GM18517 (cell line): ENCODE measurements at regions not wholly inside any gene's neighbourhood (a gene's known extent, or its start where the extent isn't known, plus 50 kb on each side); places are given as distances from the start of the nearest gene placed in this dataset.

Experiments used
- ATAC-seq: cut with Tn5 transposase; IDR thresholded peaks from one replicate; pipeline ENCODE4 v1.9.1; 2021; ENCODE audit warnings: mild to moderate bottlenecking, moderate library complexity; ENCODE audit not compliant: unreplicated experiment

- ATAC-seq, result no peak
These were observed 109.2 kb upstream of the PTPN1 start for GRCh38 chr20:50400705-50401586.

GRCh38 chr20:50401587-50402418, 108.4 kb upstream of the PTPN1 start:
- ATAC-seq, result no peak

- no peak for ATAC-seq
These were observed 106.4 kb upstream of the PTPN1 start for GRCh38 chr20:50403565-50404418.

DNA sequence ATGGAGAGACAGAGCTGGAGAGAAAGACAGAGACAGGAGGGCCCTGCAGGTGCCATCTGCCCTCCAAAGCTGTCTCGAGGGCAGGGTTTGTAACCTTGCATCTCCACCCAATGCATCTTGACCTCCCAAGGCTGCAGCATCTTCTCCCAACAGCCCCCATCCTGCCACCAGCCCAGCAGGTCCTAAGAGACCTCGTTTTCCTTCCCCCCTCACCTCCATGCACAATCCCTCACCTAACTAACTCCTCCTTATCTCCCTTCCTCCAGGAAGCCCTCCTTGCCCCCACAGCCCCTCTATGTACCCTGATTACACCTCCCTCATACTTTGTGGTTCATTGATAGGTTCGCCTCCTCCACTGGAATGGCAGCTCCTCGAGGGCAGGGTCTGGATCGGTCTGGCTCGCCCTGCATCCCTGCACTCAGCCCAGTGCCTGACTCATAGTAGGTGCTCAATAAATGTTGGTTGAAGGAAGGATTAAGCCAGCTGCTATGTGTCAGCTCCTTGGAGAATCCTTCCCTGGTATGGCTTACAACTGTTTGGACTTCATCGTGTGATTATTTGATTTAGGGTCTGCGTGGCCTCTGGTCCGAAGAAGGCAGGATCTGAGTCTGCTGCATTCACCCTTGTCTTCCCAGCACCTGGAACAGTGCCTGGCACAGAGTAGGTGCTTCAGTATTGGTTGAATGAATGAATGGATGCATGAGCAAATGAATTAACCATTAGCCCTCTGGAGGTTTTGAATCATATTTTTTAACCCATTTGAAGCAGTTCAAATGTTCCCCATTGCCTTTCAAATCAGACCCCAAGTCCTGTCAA, 105.6 kb upstream of the PTPN1 start:
- ATAC-seq, result no peak

DNA sequence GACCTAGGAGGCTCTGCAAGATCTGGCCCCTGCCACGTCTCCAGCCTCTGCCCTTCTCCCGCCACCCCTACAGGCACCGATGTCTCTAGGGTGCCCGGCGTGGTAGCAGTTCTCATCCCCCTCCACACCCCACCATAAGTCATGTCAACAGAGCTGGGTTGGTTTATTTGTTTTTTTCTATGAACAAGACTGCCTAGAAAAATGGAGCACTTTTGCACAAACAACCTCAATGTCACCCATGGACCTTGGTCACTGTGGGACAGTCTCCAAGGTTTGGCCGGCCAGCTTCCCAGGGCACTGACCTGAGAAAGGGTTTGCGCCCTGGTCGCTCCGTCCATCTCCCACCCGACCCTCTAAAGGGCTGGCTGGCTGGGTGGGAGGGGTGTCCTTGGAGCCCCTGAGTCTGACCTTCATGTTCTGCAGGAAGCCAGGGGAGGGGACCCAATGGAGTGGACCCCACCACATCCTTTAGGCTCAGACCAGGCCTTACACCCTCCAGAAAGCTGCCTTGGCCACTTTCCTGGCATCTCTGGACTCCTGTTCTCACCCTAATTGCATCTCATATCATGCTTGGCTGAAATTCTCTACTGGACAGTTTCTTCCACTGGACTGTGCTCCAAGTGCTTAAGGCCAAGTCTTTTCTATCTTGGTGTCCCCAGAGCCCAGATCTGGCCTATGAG, 104.8 kb upstream of the PTPN1 start:
- ATAC-seq, result no peak

DNA sequence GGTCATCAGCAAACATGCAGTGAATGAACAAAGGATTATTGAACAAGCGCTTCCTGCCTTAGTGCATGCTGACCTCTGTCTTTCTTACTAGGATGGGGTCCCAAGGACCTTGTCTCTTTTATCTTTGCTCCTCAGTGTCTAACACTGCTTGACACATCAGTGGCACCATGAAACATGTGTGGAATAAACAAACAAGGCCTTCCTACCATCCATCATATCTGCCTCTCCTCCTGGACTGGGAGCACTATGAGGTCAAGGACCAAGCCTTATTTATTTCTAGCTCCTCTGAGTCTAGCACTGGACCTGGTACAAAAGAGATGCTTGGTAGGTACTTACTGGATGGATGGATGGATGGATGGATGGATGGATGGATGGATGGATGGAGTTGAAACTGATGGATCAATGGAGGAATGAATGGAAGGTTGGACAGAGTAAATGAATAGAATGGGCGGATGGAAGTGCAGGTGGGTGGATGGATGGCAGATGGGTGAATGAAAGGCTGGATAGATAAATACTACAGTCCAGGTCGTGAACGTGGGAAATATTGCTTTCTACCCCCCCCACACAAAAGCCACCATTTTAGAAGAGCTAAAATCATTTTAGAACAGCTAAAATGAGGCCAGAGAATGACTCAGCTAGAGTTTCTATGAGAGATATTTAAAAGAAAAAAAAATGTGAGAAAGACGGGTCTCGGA, 104.1 kb upstream of the PTPN1 start:
- no peak for ATAC-seq

- ATAC-seq, result no peak
These were observed 103.5 kb upstream of the PTPN1 start for GRCh38 chr20:50406610-50407136.

GRCh38 chr20:50408526-50409364, 101.4 kb upstream of the PTPN1 start:
- no peak for ATAC-seq

- no peak for ATAC-seq
These were observed 100.7 kb upstream of the PTPN1 start for GRCh38 chr20:50409495-50409894.

DNA sequence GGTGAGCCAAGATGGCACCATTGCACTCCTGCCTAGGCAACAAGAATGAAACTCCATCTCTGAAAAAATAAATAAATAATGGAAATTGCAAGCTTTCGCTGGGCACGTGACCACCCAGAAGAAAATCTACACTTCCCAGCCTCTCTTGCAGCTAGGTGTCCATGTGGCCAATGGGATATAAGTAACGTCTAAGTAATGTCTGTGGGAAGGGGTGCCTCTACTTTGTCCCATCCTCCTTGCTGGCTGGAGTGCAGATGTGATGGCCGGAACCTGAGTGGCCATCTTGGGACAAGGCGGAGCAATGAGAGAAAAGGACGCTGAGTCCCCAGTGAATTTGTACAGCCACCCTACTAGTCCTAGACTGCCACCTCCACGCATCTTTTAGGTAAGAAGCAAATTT, 99.8 kb upstream of the PTPN1 start:
- no peak for ATAC-seq

DNA sequence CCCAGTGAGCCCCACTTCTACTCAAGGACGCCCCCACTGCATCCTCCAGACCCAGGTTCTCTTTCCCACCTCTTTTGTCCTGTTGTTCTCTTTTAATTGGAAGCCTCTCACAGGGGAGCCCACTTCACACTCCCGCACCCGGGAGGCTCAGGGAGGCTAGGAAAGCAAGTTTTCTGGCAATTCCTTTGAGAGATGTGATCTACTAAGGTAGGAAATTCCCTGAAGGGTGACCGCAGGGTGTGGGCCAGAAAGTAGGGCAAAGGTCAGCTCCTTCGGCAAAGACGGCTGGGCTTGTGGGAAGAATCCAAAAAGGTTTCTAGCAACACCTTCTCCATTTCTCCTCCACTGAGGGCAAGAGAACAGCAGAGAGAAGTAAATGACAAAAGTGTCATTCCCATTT, 98.1 kb upstream of the PTPN1 start:
- ATAC-seq, result no peak

GRCh38 chr20:50412499-50412898, 97.7 kb upstream of the PTPN1 start:
- no peak for ATAC-seq

GRCh38 chr20:50413088-50413500, 97.1 kb upstream of the PTPN1 start:
- no peak for ATAC-seq

DNA sequence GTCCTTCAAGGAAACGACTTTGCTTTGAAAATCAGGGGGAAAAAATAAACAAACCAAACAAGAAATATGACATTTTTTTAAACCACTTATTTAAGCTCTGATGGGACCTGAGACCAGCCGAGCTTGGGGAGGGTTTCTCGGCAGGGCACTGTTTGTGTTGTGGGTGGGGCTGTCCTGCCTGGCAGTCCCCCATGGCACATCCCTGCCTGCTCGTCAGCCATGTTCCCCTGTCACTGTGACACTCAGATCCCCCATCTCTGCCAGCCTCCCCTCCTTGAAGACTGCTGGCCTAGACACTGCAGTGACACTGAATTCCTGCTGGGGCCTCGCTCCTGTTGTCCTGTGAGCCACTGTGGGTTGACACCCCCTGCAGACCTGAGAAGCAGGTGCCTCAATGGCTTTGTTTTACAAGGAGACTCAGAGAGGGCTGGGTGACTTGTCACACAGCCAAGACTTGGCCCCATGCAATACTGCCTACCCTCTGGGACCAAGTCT, 95.1 kb upstream of the PTPN1 start:
- no peak for ATAC-seq

DNA sequence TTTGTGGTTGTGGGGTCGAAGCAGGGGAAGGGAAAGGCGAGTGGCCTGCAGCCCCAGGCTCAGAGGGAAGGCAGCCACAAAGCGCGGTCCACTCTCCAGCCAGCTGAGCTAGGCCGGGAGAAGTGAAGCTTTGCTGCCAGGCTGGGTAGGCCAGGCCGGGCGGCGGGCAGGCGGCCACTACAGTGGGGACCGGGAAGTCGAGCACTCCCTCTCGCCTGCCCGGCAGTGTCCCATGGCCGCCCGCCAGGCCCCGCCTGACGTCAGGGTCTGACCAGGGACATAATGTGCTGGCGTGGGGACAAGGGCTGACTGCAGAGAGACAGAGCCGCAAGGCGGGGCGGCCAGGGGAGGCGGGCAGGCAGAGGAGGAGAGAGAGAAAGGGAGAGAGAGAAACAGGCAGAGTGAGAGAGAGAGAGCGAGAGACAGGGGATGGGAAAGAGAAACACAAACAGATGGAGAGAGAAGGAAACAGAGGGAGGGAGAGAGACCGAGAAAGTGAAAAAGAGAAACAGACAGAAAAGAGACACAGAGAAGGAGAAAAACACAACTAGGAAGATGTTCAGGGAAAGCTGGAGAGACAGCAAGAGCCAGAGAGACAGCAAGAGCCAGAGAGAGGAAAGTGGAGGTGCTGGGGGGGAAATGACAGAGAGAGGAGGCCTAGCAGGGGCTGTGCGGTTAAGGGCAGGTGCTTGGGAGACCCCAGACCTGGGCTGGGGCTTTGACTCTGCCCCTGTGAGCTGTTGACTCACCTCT, 94.5 kb upstream of the PTPN1 start:
- ATAC-seq, result no peak

- ATAC-seq, result no peak
These were observed 93.7 kb upstream of the PTPN1 start for GRCh38 chr20:50416269-50417022.

DNA sequence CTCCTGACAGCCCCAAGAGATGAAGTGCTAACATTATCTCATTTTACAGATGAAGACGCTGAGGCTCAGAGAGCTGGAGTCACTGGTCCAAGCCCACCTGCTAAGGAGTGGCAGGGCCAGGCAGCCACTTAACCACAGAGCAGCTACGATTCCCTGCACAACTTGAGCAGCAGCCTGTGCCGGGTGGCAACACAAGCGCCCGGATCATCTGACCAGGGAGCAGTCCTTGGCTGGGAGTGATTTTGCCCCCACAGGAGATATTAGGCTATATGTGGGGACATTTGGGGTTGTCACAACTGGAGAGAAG, 93.2 kb upstream of the PTPN1 start:
- ATAC-seq, result no peak
